NCI-H2107 treated with DMSO at 0.1 percent for 48 hours (cell line): ENCODE measurements at regions not wholly inside any gene's neighbourhood (a gene's known extent, or its start where the extent isn't known, plus 50 kb on each side); places are given as distances from the start of the nearest gene placed in this dataset.

Source experiments
- DNase-seq: peaks from one replicate; lab custom pipeline; 2025; ENCODE audit not compliant: unreplicated experiment; lab: John Stamatoyannopoulos, UW

GRCh38 chr18:73861771-73862170 lies 285.9 kb downstream of the FBXO15 start:
- DNase-seq, result no peak

GRCh38 chr18:73859837-73860397 lies 287.7 kb downstream of the FBXO15 start:
- no peak for DNase-seq

- peak; percentile 82 for DNase-seq
These were observed 294.7 kb downstream of the FBXO15 start for GRCh38 chr18:73852789-73853549.

- DNase-seq, result no peak
These were observed 296.9 kb downstream of the FBXO15 start for GRCh38 chr18:73850782-73851181.

- no peak for DNase-seq
These were observed 299.0 kb downstream of the FBXO15 start for GRCh38 chr18:73848656-73849055.

- DNase-seq, result no peak
These were observed 304.2 kb downstream of the FBXO15 start for GRCh38 chr18:73843455-73843854.

GRCh38 chr18:73842795-73843394 lies 304.7 kb downstream of the FBXO15 start:
- DNase-seq, result peak; percentile 24

- DNase-seq, result no peak
These were observed 306.0 kb downstream of the FBXO15 start for GRCh38 chr18:73841661-73842060.

GRCh38 chr18:73840319-73840945 lies 307.2 kb downstream of the FBXO15 start:
- DNase-seq, result no peak

GRCh38 chr18:73839441-73839840 lies 308.2 kb downstream of the FBXO15 start:
- no peak for DNase-seq

GRCh38 chr18:73838107-73838506 lies 309.5 kb downstream of the FBXO15 start:
- no peak for DNase-seq

GRCh38 chr18:73835656-73836364 lies 311.8 kb downstream of the FBXO15 start:
- no peak for DNase-seq

- no peak for DNase-seq
These were observed 312.6 kb downstream of the FBXO15 start for GRCh38 chr18:73835039-73835438.

- no peak for DNase-seq
These were observed 315.9 kb downstream of the FBXO15 start for GRCh38 chr18:73831688-73832087.

GRCh38 chr18:73829146-73829545 lies 318.5 kb downstream of the FBXO15 start:
- DNase-seq, result no peak

- DNase-seq, result no peak
These were observed 319.8 kb downstream of the FBXO15 start for GRCh38 chr18:73827801-73828200.

GRCh38 chr18:73826098-73826497 lies 321.5 kb downstream of the FBXO15 start:
- DNase-seq, result no peak

GRCh38 chr18:73824671-73825070 lies 323.0 kb downstream of the FBXO15 start:
- no peak for DNase-seq

- no peak for DNase-seq
These were observed 335.2 kb downstream of the FBXO15 start for GRCh38 chr18:73812423-73812822.

GRCh38 chr18:73807551-73808192 lies 340.0 kb downstream of the FBXO15 start:
- no peak for DNase-seq

GRCh38 chr18:73805991-73806390 lies 341.6 kb downstream of the FBXO15 start:
- DNase-seq, result no peak
